ENCODE measurements at regions not wholly inside any gene's neighbourhood (a gene's known extent, or its start where the extent isn't known, plus 50 kb on each side); places are given as distances from the start of the nearest gene placed in this dataset.

- H3K27me3 ChIP-seq = no peaks in the 10 kb centered on the region
- no peaks in the 10 kb centered on the region for H3K4me1 ChIP-seq
- peak in 1 of 2 donors; percentile 16 for DNase-seq
- H3K27ac ChIP-seq = no peak overlapping the region
- H3K4me3 ChIP-seq = no peak overlapping the region
- intact Hi-C loops (cut with DNase I; ENCODE audit: low total_unique reads) = no loop called here
- TF ChIP-seq, protein P1, sequence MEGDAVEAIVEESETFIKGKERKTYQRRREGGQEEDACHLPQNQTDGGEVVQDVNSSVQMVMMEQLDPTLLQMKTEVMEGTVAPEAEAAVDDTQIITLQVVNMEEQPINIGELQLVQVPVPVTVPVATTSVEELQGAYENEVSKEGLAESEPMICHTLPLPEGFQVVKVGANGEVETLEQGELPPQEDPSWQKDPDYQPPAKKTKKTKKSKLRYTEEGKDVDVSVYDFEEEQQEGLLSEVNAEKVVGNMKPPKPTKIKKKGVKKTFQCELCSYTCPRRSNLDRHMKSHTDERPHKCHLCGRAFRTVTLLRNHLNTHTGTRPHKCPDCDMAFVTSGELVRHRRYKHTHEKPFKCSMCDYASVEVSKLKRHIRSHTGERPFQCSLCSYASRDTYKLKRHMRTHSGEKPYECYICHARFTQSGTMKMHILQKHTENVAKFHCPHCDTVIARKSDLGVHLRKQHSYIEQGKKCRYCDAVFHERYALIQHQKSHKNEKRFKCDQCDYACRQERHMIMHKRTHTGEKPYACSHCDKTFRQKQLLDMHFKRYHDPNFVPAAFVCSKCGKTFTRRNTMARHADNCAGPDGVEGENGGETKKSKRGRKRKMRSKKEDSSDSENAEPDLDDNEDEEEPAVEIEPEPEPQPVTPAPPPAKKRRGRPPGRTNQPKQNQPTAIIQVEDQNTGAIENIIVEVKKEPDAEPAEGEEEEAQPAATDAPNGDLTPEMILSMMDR (IDR thresholded peaks at IDR 0.05) = no peak
- no peak for TF ChIP-seq POLR2A (IDR thresholded peaks at IDR 0.05)
- no peaks in the 10 kb centered on the region for H3K36me3 ChIP-seq
- H3K9me3 ChIP-seq = no peaks in the 10 kb centered on the region
Measured at GRCh38 chr17:77345260-77345910, 204.6 kb downstream of the SEC14L1 start.

GRCh38 chr17:77346765-77347164 lies 206.0 kb downstream of the SEC14L1 start:
- no peaks in the 10 kb centered on the region for H3K9me3 ChIP-seq
- H3K4me3 ChIP-seq = no peak overlapping the region
- H3K27me3 ChIP-seq = no peaks in the 10 kb centered on the region
- no peak overlapping the region for H3K27ac ChIP-seq
- TF ChIP-seq, protein P1 (IDR thresholded peaks at IDR 0.05) = no peak
- no peak for TF ChIP-seq POLR2A (IDR thresholded peaks at IDR 0.05)
- DNase-seq = peak in 1 of 2 donors; percentile 1
- H3K4me1 ChIP-seq = peaks cover 0 to 5% of the 10 kb centered on the region in 2 donors
- intact Hi-C loops (cut with DNase I; ENCODE audit: low total_unique reads) = no loop called here
- no peaks in the 10 kb centered on the region for H3K36me3 ChIP-seq

GRCh38 chr17:77347544-77347943 lies 206.8 kb downstream of the SEC14L1 start:
- Histone ChIP-seq H3K27me3 (no peaks in the 10 kb centered on the region), H3K4me1 (peaks cover 0 to 5% of the 10 kb centered on the region in 2 donors), H3K27ac (no peak overlapping the region), H3K9me3 (no peaks in the 10 kb centered on the region), H3K36me3 (no peaks in the 10 kb centered on the region), H3K4me3 (no peak overlapping the region)
- DNase-seq = no peak
- TF ChIP-seq, protein P1 (IDR thresholded peaks at IDR 0.05) = no peak
- intact Hi-C loops (cut with DNase I; ENCODE audit: low total_unique reads) = no loop called here

- TF ChIP-seq, protein P1 (IDR thresholded peaks at IDR 0.05) = no peak
- TF ChIP-seq POLR2A (IDR thresholded peaks at IDR 0.05) = no peak
- Histone ChIP-seq H3K27ac (peak overlapping the region; percentile 57 to 64), H3K36me3 (no peaks in the 10 kb centered on the region), H3K4me1 (peaks cover 0 to 5% of the 10 kb centered on the region in 2 donors), H3K4me3 (no peak overlapping the region), H3K27me3 (no peaks in the 10 kb centered on the region), H3K9me3 (no peaks in the 10 kb centered on the region)
- peak in 1 of 2 donors; percentile 16 for DNase-seq
- intact Hi-C loops (cut with DNase I; ENCODE audit: low total_unique reads) = no loop called here
Measured at GRCh38 chr17:77349976-77350830, 209.4 kb downstream of the SEC14L1 start.

- H3K27ac ChIP-seq = no peak overlapping the region
- DNase-seq = peak in 1 of 2 donors; percentile 6
- no peaks in the 10 kb centered on the region for H3K36me3 ChIP-seq
- no peaks in the 10 kb centered on the region for H3K9me3 ChIP-seq
- no peak overlapping the region for H3K4me3 ChIP-seq
- no peaks in the 10 kb centered on the region for H3K27me3 ChIP-seq
- H3K4me1 ChIP-seq = peaks cover 0 to 5% of the 10 kb centered on the region in 2 donors
- no peak for TF ChIP-seq POLR2A (IDR thresholded peaks at IDR 0.05)
- TF ChIP-seq, protein P1 (IDR thresholded peaks at IDR 0.05) = no peak
- intact Hi-C loops (cut with DNase I; ENCODE audit: low total_unique reads) = no loop called here
Measured at GRCh38 chr17:77352441-77352840, 211.7 kb downstream of the SEC14L1 start.
